Suppressor macrophage treated with lipopolysaccharide for 1 hour (primary cell): ENCODE measurements at regions not wholly inside any gene's neighbourhood (a gene's known extent, or its start where the extent isn't known, plus 50 kb on each side); places are given as distances from the start of the nearest gene placed in this dataset.
A peak's percentile ranks its signal among the peaks of the same experiment; 100 is the strongest.

ENCODE experiments used
- DNase-seq, 3 donors: peaks; one replicate each; pipeline ENCODE4 v3.0.0-alpha.2; 2020 to 2022

GRCh38 chr9:107064378-107064777 is 201.4 kb downstream of the ZNF462 start:
- no peak for DNase-seq

- DNase-seq: no peak
Measured at GRCh38 chr9:107065549-107065948, 202.6 kb downstream of the ZNF462 start.

GRCh38 chr9:107067739-107068416 is 204.9 kb downstream of the ZNF462 start:
- no peak for DNase-seq

- no peak for DNase-seq
Measured at GRCh38 chr9:107068581-107068980, 205.6 kb downstream of the ZNF462 start.

GRCh38 chr9:107070586-107070985 is 207.6 kb downstream of the ZNF462 start:
- no peak for DNase-seq

- DNase-seq: no peak
Measured at GRCh38 chr9:107078061-107078460, 205.0 kb upstream of the RAD23B start.

GRCh38 chr9:107079589-107079988 is 203.5 kb upstream of the RAD23B start:
- no peak for DNase-seq

- no peak for DNase-seq
Measured at GRCh38 chr9:107080130-107080529, 202.9 kb upstream of the RAD23B start.

- DNase-seq: no peak
Measured at GRCh38 chr9:107086460-107086859, 196.6 kb upstream of the RAD23B start.

- DNase-seq: no peak
Measured at GRCh38 chr9:107087222-107087621, 195.9 kb upstream of the RAD23B start.

- DNase-seq: no peak
Measured at GRCh38 chr9:107090218-107090617, 192.9 kb upstream of the RAD23B start.

- no peak for DNase-seq
Measured at GRCh38 chr9:107093365-107094060, 189.6 kb upstream of the RAD23B start.

- no peak for DNase-seq
Measured at GRCh38 chr9:107094370-107094769, 188.7 kb upstream of the RAD23B start.

- DNase-seq: no peak
Measured at GRCh38 chr9:107100591-107100990, 182.5 kb upstream of the RAD23B start.

GRCh38 chr9:107102011-107102410 is 181.1 kb upstream of the RAD23B start:
- DNase-seq: no peak

- no peak for DNase-seq
Measured at GRCh38 chr9:107103621-107104020, 179.5 kb upstream of the RAD23B start.

GRCh38 chr9:107105784-107106183 is 177.3 kb upstream of the RAD23B start:
- DNase-seq: no peak

- no peak for DNase-seq
Measured at GRCh38 chr9:107106416-107106815, 176.7 kb upstream of the RAD23B start.

- DNase-seq: no peak
Measured at GRCh38 chr9:107108342-107109130, 174.5 kb upstream of the RAD23B start.

GRCh38 chr9:107109324-107109723 is 173.8 kb upstream of the RAD23B start:
- DNase-seq: no peak

GRCh38 chr9:107110153-107110552 is 172.9 kb upstream of the RAD23B start:
- DNase-seq: no peak

GRCh38 chr9:107112707-107113243 is 170.3 kb upstream of the RAD23B start:
- DNase-seq: peak in 1 of 3 donors; percentile 13

GRCh38 chr9:107118863-107119624 is 164.0 kb upstream of the RAD23B start:
- DNase-seq: no peak
